MCF 10A (cell line): ENCODE measurements at regions not wholly inside any gene's neighbourhood (a gene's known extent, or its start where the extent isn't known, plus 50 kb on each side); places are given as distances from the start of the nearest gene placed in this dataset.
"Not testable (repeated sequence)": the region's sequence is repeated elsewhere in the genome, so short reads cannot be mapped to it uniquely, and the experiment has no call there.

Experiments used
- BruUV-seq: library from RNA; stranded (reverse); fragments of 400-500 nt; replicated peaks from 2 replicates; lab custom pipeline; 2021; lab: Mats Ljungman, UMichigan
- CTCF ChIA-PET: fragments of 300-600 bp; sonication (Branson Sonifier 250); formaldehyde crosslinking; extraction: SDS; loops from one replicate; lab custom pipeline; 2021; ENCODE audit warnings: antibody characterized with exemption, inconsistent platforms; lab: Yijun Ruan, JAX
- POLR2A ChIA-PET: fragments of 300-600, 350-650 bp; sonication (Branson Sonifier 250); formaldehyde crosslinking; extraction: SDS; loops from one replicate; lab custom pipeline; 2020; ENCODE audit warnings: antibody characterized with exemption, inconsistent platforms; lab: Yijun Ruan, JAX
- DNase-seq: peaks from one replicate; pipeline ENCODE4 v3.0.0-alpha.2; 2018; ENCODE audit not compliant: unreplicated experiment
- H3K27ac Mint-ChIP-seq: one replicate; pipeline ENCODE4 v1.8.0; 2022; ENCODE audit warnings: mild to moderate bottlenecking, low read depth, mixed read lengths; ENCODE audit not compliant: unreplicated experiment
- H3K27me3 Mint-ChIP-seq: one replicate; pipeline ENCODE4 v1.8.0; 2022; ENCODE audit warnings: mixed read lengths; ENCODE audit not compliant: insufficient read depth, unreplicated experiment
- H3K36me3 Mint-ChIP-seq: one replicate; pipeline ENCODE4 v1.8.0; 2022; ENCODE audit warnings: mild to moderate bottlenecking, moderate library complexity, mixed read lengths; ENCODE audit not compliant: insufficient read depth, unreplicated experiment
- H3K4me1 Mint-ChIP-seq: one replicate; pipeline ENCODE4 v1.8.0; 2022; ENCODE audit warnings: mixed read lengths; ENCODE audit not compliant: insufficient read depth, unreplicated experiment
- H3K4me3 Mint-ChIP-seq: one replicate; pipeline ENCODE4 v1.8.0; 2022; ENCODE audit warnings: mild to moderate bottlenecking, moderate library complexity, mixed read lengths; ENCODE audit not compliant: unreplicated experiment
- H3K9me3 Mint-ChIP-seq: one replicate; pipeline ENCODE4 v1.8.0; 2022; ENCODE audit warnings: mixed read lengths; ENCODE audit not compliant: unreplicated experiment
- intact Hi-C: fragments of 100-400 bp; cut with micrococcal nuclease; formaldehyde crosslinking; loops from 2 replicates; pipeline ENCODE4 v1.14.1; 2022
- TF ChIP-seq, protein P1 (sequence below): fragments of 200-600 bp; IDR thresholded peaks from one replicate; pipeline ENCODE4 v1.8.0; 2022; ENCODE audit warnings: antibody characterized with exemption, mild to moderate bottlenecking; ENCODE audit not compliant: unreplicated experiment

- intact Hi-C loops, H3K4me3 Mint-ChIP-seq, H3K27me3 Mint-ChIP-seq, H3K36me3 Mint-ChIP-seq, DNase-seq, H3K9me3 Mint-ChIP-seq, H3K4me1 Mint-ChIP-seq, H3K27ac Mint-ChIP-seq, POLR2A ChIA-PET, BruUV-seq: not testable (repeated sequence)
- CTCF ChIA-PET = interaction anchor here (1.1 kb wide), 1 partner anchor 41 kb away, joined by 3 read pairs; no protein-coding TSS in a partner anchor
These were observed 51.6 kb upstream of the MAP4K4 start for GRCh38 chr2:101645886-101646285.

DNA sequence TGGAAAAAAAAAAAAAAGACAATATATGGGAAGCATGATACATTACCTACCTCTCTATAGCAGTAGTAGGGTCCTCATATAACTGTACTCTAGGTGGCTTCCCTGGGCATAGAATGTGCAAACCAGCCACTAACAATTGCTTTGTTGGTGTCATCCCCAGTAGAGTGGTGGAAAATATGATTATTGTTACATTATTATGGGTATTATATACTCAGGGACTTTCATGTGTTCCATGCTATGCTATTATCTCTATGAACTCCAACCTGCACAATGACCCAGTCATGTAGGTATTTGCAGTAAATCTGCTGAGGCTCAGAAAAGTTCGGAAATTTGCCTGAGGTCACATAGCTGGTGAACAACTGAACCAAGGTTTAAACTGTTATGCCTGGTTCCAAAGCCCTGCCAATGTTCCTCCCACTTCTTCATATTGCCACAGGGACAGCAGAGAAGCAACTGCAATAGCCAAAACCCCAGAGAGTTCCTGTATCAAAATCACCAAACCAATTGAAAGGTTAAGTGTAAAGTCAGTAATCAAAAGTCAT lies 52.6 kb upstream of the MAP4K4 start:
- CTCF ChIA-PET = no interaction called here
- no peaks in the 10 kb centered on the region for H3K36me3 Mint-ChIP-seq
- H3K4me1 Mint-ChIP-seq = no peaks in the 10 kb centered on the region
- TF ChIP-seq, protein P1, sequence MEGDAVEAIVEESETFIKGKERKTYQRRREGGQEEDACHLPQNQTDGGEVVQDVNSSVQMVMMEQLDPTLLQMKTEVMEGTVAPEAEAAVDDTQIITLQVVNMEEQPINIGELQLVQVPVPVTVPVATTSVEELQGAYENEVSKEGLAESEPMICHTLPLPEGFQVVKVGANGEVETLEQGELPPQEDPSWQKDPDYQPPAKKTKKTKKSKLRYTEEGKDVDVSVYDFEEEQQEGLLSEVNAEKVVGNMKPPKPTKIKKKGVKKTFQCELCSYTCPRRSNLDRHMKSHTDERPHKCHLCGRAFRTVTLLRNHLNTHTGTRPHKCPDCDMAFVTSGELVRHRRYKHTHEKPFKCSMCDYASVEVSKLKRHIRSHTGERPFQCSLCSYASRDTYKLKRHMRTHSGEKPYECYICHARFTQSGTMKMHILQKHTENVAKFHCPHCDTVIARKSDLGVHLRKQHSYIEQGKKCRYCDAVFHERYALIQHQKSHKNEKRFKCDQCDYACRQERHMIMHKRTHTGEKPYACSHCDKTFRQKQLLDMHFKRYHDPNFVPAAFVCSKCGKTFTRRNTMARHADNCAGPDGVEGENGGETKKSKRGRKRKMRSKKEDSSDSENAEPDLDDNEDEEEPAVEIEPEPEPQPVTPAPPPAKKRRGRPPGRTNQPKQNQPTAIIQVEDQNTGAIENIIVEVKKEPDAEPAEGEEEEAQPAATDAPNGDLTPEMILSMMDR = no peak
- no peak overlapping the region for H3K4me3 Mint-ChIP-seq
- no peak for DNase-seq
- intact Hi-C loops = no loop called here
- no peaks in the 10 kb centered on the region for H3K9me3 Mint-ChIP-seq
- H3K27ac Mint-ChIP-seq = no peak overlapping the region
- POLR2A ChIA-PET = no interaction called here
- H3K27me3 Mint-ChIP-seq = no peaks in the 10 kb centered on the region
- BruUV-seq = no TSS peak

- Mint-ChIP-seq H3K4me1 (no peaks in the 10 kb centered on the region), H3K9me3 (no peaks in the 10 kb centered on the region), H3K36me3 (no peaks in the 10 kb centered on the region), H3K4me3 (no peak overlapping the region), H3K27me3 (no peaks in the 10 kb centered on the region), H3K27ac (no peak overlapping the region)
- DNase-seq = no peak
- ChIA-PET POLR2A (interaction anchor here (1.0 kb wide), 1 partner anchor 12 kb away, joined by 4 read pairs; no protein-coding TSS in a partner anchor), CTCF (interaction anchor here (1.3 kb wide), 1 partner anchor 13 kb away, joined by 5 read pairs; no protein-coding TSS in a partner anchor)
- intact Hi-C loops = no loop called here
- no TSS peak for BruUV-seq
- TF ChIP-seq, protein P1 = no peak
These were observed 54.4 kb upstream of the MAP4K4 start for GRCh38 chr2:101643004-101643524.

DNA sequence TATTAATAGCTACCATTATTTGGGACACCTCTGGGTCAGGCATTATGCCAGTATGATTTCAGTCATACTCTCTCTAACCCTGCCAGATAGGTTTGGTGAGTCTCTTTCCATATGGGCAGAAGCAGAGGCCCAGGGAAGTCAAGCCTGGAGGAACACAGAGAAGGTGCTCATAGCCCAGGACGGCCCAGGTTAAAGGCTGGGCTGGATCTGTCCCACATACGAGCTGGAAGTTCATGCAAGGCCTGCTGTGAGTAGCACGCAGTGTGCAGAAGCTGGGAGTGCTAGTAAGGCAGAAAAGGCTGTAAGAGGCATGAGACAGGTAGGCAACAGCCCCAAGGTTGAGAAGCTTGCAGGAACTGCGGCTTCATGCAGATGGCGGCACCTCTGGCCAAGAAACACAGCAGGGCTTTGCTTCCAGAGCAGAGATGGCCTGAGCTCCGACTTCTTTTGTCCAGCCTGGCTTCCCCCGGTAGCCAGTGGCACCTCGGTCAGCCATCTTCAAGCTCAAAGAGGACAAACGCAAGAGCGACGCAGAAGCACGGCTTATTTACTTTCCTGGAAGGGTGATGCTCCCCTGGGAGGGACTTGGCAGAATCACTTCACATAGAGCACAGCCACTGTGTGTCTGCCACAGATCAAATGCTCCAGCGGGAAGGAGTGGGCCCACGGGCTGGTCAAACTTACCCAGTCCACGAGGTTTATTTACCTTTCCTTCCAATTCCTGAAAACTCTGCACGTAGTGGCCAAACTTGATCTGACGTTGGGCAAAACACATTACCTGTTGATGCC lies 58.5 kb upstream of the MAP4K4 start:
- Mint-ChIP-seq H3K9me3 (no peaks in the 10 kb centered on the region), H3K4me1 (no peaks in the 10 kb centered on the region), H3K36me3 (peaks cover 6% of the 10 kb centered on the region), H3K27ac (no peak overlapping the region), H3K27me3 (no peaks in the 10 kb centered on the region), H3K4me3 (no peak overlapping the region)
- ChIA-PET POLR2A (no interaction called here), CTCF (interaction anchor here (0.6 to 1.1 kb wide), 2 partner anchors 8 to 12 kb away, joined by 3 to 5 read pairs; no protein-coding TSS in a partner anchor)
- DNase-seq = no peak
- TF ChIP-seq, protein P1 = no peak
- no TSS peak for BruUV-seq
- intact Hi-C loops = no loop called here
